NCI-H2196 (cell line): ENCODE measurements at regions not wholly inside any gene's neighbourhood (a gene's known extent, or its start where the extent isn't known, plus 50 kb on each side); places are given as distances from the start of the nearest gene placed in this dataset.

Experiments
- DNase-seq: peaks from one replicate; lab custom pipeline; 2025; ENCODE audit not compliant: unreplicated experiment; lab: John Stamatoyannopoulos, UW

- DNase-seq: no peak
Measured at GRCh38 chr13:44318161-44318560, 55.5 kb upstream of the SERP2 start.

- no peak for DNase-seq
Measured at GRCh38 chr13:44320611-44321010, 53.0 kb upstream of the SERP2 start.

GRCh38 chr13:44321961-44322360 is 51.7 kb upstream of the SERP2 start:
- DNase-seq: no peak

- no peak for DNase-seq
Measured at GRCh38 chr13:44322928-44323327, 50.7 kb upstream of the SERP2 start.

- no peak for DNase-seq
Measured at GRCh38 chr13:44323754-44324153, 49.9 kb upstream of the SERP2 start.
